Activated T-cell treated with anti-CD3 and anti-CD28 coated beads for 48 hours (primary cell): ENCODE measurements at regions not wholly inside any gene's neighbourhood (a gene's known extent, or its start where the extent isn't known, plus 50 kb on each side); places are given as distances from the start of the nearest gene placed in this dataset.

ENCODE experiments used
- DNase-seq: peaks from one replicate; pipeline ENCODE4 v3.0.0-alpha.2; 2020; ENCODE audit warnings: low read depth

DNA sequence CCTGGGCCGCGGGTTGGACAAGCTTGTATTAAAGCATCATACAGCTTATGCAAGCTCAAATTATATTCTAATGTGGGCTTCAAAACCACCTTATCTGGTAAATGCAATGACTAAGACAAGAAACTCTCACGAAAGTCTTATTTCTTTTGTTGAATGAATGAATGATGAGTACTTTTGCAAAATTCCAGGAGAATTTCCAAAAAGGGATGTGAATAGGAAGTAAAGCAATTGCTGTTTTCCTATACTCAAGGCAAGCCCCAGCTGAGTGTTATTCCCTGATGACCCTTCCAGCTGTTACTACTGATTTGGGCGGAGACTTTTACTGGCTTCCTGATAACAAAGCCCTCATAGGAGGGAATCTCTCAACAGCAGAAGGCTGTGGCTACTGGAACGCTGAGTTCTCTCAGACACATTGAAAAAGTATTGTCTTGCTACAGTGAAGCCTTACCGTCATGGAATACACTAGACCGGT lies 162.8 kb downstream of the SREK1 start:
- no peak for DNase-seq

- DNase-seq: no peak
These were observed 163.6 kb downstream of the SREK1 start for GRCh38 chr5:66307647-66308241.

GRCh38 chr5:66312266-66312665 lies 168.2 kb downstream of the SREK1 start:
- DNase-seq: no peak

- DNase-seq: no peak
These were observed 171.7 kb downstream of the SREK1 start for GRCh38 chr5:66315784-66316183.

GRCh38 chr5:66322786-66323528 lies 178.9 kb downstream of the SREK1 start:
- DNase-seq: no peak

DNA sequence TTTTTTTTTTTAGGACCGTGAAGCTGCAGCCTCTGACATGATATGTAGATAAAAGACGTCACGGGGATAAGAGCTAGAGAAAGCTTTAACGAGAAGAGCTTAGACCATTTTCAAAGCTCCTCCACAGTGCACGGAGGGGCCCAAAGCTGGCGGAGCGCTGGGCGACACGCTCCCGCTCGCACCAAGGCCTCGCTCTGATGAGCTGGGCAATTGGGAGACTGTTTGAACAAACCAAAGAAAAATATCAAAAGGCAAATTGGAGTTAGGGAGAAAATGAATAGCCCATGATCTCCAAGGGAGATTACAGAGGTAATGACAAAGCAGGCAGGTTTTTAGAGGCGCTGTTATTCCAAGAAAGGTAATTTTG lies 179.4 kb downstream of the SREK1 start:
- DNase-seq: no peak

- DNase-seq: no peak
These were observed 180.3 kb downstream of the SREK1 start for GRCh38 chr5:66324357-66324756.

DNA sequence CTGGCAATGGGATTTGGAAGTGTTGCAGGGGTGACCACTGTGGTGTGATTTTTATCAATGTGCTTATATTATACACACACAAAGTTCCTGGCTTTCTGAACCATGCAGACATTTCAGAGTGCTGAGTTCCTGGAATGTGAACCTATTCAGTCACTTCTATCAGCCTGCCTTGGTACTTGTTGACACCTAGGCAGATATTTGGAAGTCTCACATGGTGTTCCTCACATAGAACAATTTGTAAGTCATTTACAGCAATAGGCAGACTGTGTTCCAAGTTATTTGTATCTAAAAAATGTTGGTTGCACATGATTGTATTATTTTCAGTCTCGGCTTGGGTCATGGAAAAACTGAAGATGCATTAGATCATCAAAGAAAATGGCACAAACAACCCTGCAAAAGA lies 182.2 kb downstream of the SREK1 start:
- no peak for DNase-seq

- DNase-seq: no peak
These were observed 182.9 kb downstream of the SREK1 start for GRCh38 chr5:66327008-66327407.

GRCh38 chr5:66329078-66329477 lies 185.0 kb downstream of the SREK1 start:
- DNase-seq: no peak

DNA sequence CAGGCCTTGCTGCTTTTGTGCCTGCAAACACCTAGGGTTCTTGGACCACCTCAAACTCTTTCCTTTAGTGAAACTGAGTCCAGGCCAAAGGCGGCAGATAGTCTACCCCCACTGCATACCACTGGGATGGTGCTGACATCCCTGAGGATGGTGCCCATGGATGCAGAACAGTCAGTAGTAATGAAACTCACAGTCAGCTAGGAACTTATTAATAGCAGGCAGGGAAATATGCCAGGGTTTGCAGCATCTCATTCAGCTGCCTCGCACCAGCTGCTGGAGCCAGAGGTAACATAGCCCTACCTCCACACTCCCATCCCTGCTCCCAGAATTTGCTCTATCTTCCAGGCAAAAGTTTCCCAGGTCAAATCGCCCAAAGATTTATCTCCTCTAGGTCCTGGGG lies 189.1 kb downstream of the SREK1 start:
- no peak for DNase-seq

DNA sequence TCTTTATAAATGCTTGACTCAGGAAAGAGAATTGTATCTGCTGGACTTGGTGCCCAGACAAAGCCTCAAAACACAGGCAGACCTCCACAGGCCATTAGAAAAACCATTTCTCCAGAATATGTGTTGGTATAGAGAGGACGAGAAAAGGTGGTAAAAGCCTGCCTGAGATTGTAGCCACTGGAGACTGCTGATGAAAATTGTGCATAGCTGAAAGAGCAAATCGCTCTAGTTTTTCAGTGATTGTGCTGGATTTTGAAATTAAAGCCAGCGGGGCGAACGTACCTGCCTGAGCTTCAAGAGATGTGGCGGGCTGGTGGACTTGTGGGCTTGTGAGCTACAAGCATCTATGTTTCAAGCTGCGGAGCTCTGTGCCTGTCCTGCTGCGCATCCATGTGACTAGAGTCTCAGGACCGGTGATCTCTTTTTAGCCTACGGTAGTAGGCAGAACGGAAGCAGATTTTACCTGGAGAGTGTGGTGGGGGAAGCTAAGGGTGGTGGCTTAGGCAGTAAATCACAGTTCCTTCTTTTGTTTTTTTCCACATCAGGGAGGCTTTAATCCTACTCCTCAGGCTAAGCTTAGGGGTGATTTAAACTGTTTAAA lies 193.6 kb downstream of the SREK1 start:
- DNase-seq: no peak

GRCh38 chr5:66338828-66339227 lies 194.7 kb downstream of the SREK1 start:
- DNase-seq: no peak

- DNase-seq: no peak
These were observed 195.8 kb downstream of the SREK1 start for GRCh38 chr5:66339896-66340295.

DNA sequence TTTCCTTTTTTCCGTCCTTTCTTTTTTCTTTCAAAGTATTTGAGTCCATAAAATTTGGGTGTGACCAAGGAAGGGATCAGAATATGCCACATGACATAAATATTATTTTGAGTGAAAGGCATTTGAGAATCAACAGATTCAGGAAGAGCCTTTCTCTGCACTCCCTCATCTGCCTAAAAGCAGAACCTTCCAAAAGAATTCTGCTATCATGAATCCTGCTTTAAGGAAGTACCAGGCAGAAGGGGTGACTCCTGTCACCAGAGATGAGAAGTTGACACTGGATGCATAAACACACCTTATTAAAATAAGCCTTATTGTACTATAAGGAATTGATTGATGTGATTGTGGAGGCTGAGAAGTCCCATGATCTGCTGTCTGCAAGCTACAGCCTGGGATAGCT lies 196.7 kb downstream of the SREK1 start:
- DNase-seq: no peak

DNA sequence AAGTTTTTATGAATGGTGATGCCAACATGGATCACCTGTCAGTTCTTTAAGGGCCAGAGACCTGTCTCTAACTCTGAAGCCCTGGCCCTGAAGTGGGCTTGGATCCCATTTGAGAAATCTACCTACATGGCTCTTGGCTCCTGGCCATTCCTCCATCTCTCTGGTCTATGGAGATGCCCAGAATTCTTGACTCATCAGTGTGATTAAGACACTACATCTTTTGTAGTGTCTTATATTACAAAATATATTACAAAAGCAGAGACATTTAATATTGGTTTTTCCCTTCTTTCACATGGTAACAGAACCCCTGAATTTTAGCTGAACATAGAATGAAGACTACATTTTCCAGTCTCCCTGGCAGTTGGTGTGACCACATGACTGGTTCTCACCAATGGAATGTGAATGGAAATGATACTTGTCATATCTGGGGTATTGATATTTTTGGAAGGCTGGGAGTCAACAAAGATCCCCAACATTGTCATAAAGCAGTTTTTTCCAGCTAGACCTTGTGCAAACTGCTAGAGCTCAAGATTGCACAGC lies 198.3 kb downstream of the SREK1 start:
- DNase-seq: no peak

DNA sequence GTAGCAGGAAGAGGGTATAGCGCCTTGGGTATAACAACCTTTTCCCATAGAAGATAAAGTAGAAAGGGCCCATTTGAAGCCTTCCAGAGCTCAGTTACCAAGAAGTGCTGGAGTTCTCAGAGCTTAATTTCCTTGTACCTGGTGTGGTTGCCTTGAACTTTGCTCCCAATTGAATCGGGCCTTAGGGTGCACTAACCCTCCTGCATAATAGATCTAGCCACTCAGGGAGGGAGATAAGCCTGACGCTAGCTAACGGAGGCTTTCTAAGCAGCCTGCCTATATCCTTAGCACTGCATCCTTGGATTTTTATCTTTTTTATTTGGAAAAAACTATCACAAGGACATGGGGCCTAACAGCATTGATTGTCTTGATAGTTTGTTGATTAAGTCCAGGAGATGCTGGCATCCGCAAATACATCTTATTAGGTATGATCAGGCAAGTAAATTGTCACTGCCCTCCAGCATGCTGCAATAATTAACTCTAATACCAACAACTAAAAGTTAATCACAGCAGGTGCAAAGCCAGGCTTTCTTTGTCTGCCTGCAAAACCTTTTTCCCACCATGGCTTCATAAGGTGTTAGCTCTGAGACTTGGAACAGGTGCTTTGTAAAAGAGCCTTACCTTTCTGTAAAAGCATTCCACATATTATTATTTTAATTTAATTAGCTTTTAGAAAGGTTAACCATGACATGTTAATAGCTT lies 199.4 kb downstream of the SREK1 start:
- DNase-seq: no peak

DNA sequence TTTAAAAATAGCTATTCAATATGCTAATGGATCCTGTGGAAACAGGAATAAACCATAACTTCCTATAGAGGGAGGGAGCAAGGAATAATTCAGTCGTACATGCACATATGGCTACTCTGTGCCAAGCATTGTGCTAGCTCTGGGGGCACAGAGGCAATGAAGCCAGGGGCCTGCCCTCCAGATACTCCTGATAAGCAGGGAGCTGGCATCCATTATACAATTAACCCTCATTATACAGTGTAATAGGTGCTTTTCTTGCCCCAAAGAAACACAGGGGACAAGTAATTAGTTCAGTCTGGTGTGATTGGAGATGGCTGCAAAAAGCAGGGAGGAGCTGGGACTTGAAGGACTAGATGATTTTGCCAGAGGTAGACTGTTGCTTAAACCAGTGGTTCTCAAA lies 200.4 kb downstream of the SREK1 start:
- no peak for DNase-seq

GRCh38 chr5:66345281-66345680 lies 201.2 kb downstream of the SREK1 start:
- no peak for DNase-seq

- no peak for DNase-seq
These were observed 202.8 kb downstream of the SREK1 start for GRCh38 chr5:66346869-66347268.

- DNase-seq: no peak
These were observed 204.5 kb downstream of the SREK1 start for GRCh38 chr5:66348387-66349125.

DNA sequence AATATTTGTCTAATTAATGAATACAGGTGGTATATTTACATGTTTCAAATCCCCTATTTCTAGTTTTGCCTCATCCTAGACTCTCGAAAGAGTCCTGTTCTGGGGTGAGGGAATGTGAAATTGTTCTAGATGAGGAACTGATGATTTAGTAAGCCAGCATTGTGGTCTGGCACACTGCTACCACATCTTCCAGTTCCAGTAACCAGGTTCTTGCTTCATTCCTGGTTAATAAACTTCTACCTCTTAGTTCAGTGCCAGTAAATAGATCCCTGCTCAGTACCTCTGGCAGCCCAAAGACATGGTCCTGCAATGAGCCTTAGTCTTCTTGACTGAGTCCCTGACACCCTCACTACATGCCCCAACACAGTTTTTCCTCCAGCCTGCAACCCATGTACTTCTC lies 207.7 kb downstream of the SREK1 start:
- no peak for DNase-seq
